T-cell (primary cell): ENCODE measurements at regions not wholly inside any gene's neighbourhood (a gene's known extent, or its start where the extent isn't known, plus 50 kb on each side); places are given as distances from the start of the nearest gene placed in this dataset.

Experiments used
- ATAC-seq, 4 experiments: fragments of 200-7000 bp in 3 of 4; fragments of 150-1000 bp in 1 of 4; cut with Tn5 transposase; replicated peaks in 1 of 4; 1 replicate in 3 of 4; 2 replicates in 1 of 4; pipeline ENCODE4 v1.10.0; 2021; ENCODE audit warnings: moderate library complexity in 3 of 4, mild to moderate bottlenecking in 2 of 4, moderate number of reproducible peaks in 1 of 4
- CTCF ChIA-PET, 2 donors: fragments of 300-600 bp; sonication (Branson Sonifier 250); formaldehyde crosslinking; loops; one replicate each; lab custom pipeline; 2022; ENCODE audit warnings: antibody characterized with exemption in 2 of 2; lab: Charles Lee
- POLR2A ChIA-PET, 2 donors: fragments of 300-600 bp; sonication (Branson Sonifier 250); formaldehyde crosslinking; loops; one replicate each; lab custom pipeline; 2022; ENCODE audit warnings: antibody characterized with exemption in 2 of 2; lab: Charles Lee
- DNase-seq, 35 experiments: peaks; one replicate each; pipeline versions ENCODE4 v3.0.0 to v3.0.0-alpha.2; 2013 to 2023
- H3K27ac ChIP-seq: one replicate; pipeline ENCODE4 v1.5.1; 2013; ENCODE audit warnings: low read length
- H3K27me3 ChIP-seq, 2 experiments: replicated peaks in 1 of 2; 1 replicate in 1 of 2; 2 replicates in 1 of 2; pipeline versions ENCODE4 v1.6.1 to v1.7.0; 2013; ENCODE audit warnings: low read length in 1 of 2, mixed read lengths in 1 of 2; ENCODE audit not compliant: control insufficient read depth in 2 of 2, insufficient read depth in 2 of 2; ENCODE audit errors: extremely low read depth in 1 of 2
- H3K36me3 ChIP-seq, 2 donors: 1 replicate in 1 of 2; 2 replicates in 1 of 2; pipeline versions ENCODE4 v1.6.1 to v1.7.0; 2013; ENCODE audit warnings: low read length in 1 of 2; ENCODE audit not compliant: control insufficient read depth in 2 of 2, insufficient read depth in 1 of 2; ENCODE audit errors: extremely low read depth in 1 of 2
- H3K4me1 ChIP-seq, 2 experiments: 1 replicate in 1 of 2; 2 replicates in 1 of 2; pipeline versions ENCODE4 v1.6.1 to v1.7.0; 2013; ENCODE audit warnings: low read length in 2 of 2, mixed read lengths in 1 of 2; ENCODE audit not compliant: insufficient read depth in 2 of 2, control insufficient read depth in 1 of 2; ENCODE audit errors: extremely low read depth in 1 of 2
- H3K4me3 ChIP-seq, 2 donors: 1 replicate in 1 of 2; 2 replicates in 1 of 2; pipeline versions ENCODE4 v1.5.1 to v1.7.0; 2013; ENCODE audit warnings: mild to moderate bottlenecking in 2 of 2, low read length in 1 of 2, moderate library complexity in 1 of 2; ENCODE audit not compliant: control insufficient read depth in 1 of 2; ENCODE audit errors: extremely low read depth in 1 of 2
- H3K9me3 ChIP-seq: 2 replicates; pipeline ENCODE4 v1.7.0; 2013
- H3K27ac Mint-ChIP-seq, 2 donors: one replicate each; pipeline ENCODE4 v1.8.0; 2020 to 2021; ENCODE audit warnings: mild to moderate bottlenecking in 2 of 2, mixed read lengths in 2 of 2
- H3K27me3 Mint-ChIP-seq, 2 donors: one replicate each; pipeline ENCODE4 v1.8.0; 2021 to 2022; ENCODE audit warnings: mixed read lengths in 2 of 2
- H3K36me3 Mint-ChIP-seq: one replicate; pipeline ENCODE4 v1.8.0; 2021; ENCODE audit warnings: mixed read lengths
- H3K4me1 Mint-ChIP-seq, 3 donors: one replicate each; pipeline ENCODE4 v1.8.0; 2020 to 2022; ENCODE audit warnings: mixed read lengths in 3 of 3, mild to moderate bottlenecking in 1 of 3
- H3K4me3 Mint-ChIP-seq, 3 donors: one replicate each; pipeline ENCODE4 v1.8.0; 2020 to 2022; ENCODE audit warnings: mild to moderate bottlenecking in 3 of 3, mixed read lengths in 3 of 3, moderate library complexity in 3 of 3
- H3K9me3 Mint-ChIP-seq, 3 donors: one replicate each; pipeline ENCODE4 v1.8.0; 2020 to 2022; ENCODE audit warnings: mixed read lengths in 3 of 3
- WGBS: methylation state at CpG from one replicate; pipeline ENCODE4 v1.1.5; 2013; ENCODE audit warnings: missing lambda C conversion rate; ENCODE audit not compliant: insufficient coverage; 5-methylcytosine and 5-hydroxymethylcytosine counted together

DNA sequence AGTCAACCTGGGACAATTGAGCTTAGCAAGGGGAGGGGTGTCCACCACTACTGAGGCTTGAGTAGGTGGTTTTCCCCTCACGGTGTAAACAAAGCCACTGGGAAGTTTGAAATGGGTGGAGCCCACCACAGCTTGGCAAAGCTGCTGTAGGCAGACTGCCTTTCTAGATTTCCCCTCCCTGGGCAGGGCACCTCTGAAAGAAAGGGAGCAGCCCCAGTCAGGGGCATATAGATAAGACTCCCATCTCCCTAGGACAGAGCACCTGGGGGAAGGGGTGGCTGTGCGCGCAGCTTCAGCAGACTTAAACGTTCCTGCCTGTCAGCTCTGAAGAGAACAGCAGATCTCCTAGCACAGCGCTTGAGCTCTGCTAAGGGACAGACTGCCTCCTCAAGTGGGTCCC lies 758.4 kb downstream of the LTN1 start:
- no peaks in the 10 kb centered on the region for H3K36me3 Mint-ChIP-seq
- Histone ChIP-seq H3K4me3 (no peak overlapping the region), H3K27ac (no peak overlapping the region), H3K27me3 (no peaks in the 10 kb centered on the region), H3K4me1 (no peaks in the 10 kb centered on the region), H3K36me3 (no peaks in the 10 kb centered on the region), H3K9me3 (no peaks in the 10 kb centered on the region)
- ChIA-PET CTCF (no interaction called here), POLR2A (no interaction called here)
- H3K27ac Mint-ChIP-seq: no peak overlapping the region
- ATAC-seq: no peak
- H3K27me3 Mint-ChIP-seq: peaks cover 0 to 4% of the 10 kb centered on the region in 2 donors
- H3K4me1 Mint-ChIP-seq: no peaks in the 10 kb centered on the region
- no peak for DNase-seq
- no peaks in the 10 kb centered on the region for H3K9me3 Mint-ChIP-seq
- no peak overlapping the region for H3K4me3 Mint-ChIP-seq
- 84% methylated on average over 5 of the region's 5 CpGs for WGBS

DNA sequence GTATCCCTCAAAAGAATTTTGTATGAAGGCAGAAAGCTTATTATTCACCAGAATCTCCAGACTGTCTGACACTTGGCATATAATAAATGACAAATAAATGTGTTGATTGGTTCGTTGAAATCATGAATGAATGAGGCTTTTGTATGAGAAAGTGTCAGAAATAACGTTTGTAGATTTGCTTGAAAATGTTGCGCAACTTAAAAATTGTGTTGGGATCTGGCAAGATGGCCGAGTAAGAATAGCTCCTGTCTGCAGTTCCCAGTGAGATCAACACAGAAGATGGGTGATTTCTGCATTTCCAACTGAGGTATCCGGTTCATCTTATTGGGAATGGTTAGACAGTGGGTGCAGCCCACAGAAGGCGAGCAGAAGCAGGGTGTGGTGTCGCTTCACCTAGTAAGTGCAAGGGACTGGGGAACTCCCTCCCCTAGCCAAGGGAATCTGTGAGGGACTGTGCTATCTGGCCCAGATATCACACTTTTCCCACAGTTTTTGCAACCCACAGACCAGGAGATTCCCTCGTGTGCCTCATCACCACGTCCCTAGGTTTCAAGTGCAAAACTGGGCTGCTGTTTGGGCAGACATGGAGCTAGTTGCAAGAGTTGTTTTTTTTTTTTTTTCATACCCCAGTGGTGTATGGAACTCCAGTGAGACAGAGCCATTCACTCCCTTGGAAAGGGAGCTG lies 759.0 kb downstream of the LTN1 start:
- ChIA-PET CTCF (no interaction called here), POLR2A (no interaction called here)
- Histone ChIP-seq H3K4me1 (no peaks in the 10 kb centered on the region), H3K9me3 (no peaks in the 10 kb centered on the region), H3K4me3 (no peak overlapping the region), H3K36me3 (no peaks in the 10 kb centered on the region), H3K27me3 (no peaks in the 10 kb centered on the region), H3K27ac (no peak overlapping the region)
- no peak for ATAC-seq
- no peak for DNase-seq
- H3K4me3 Mint-ChIP-seq: no peak overlapping the region
- 75% methylated on average over 4 of the region's 9 CpGs for WGBS
- no peaks in the 10 kb centered on the region for H3K9me3 Mint-ChIP-seq
- no peaks in the 10 kb centered on the region for H3K4me1 Mint-ChIP-seq
- no peaks in the 10 kb centered on the region for H3K36me3 Mint-ChIP-seq
- H3K27me3 Mint-ChIP-seq: peaks cover 0 to 4% of the 10 kb centered on the region in 2 donors
- no peak overlapping the region for H3K27ac Mint-ChIP-seq

DNA sequence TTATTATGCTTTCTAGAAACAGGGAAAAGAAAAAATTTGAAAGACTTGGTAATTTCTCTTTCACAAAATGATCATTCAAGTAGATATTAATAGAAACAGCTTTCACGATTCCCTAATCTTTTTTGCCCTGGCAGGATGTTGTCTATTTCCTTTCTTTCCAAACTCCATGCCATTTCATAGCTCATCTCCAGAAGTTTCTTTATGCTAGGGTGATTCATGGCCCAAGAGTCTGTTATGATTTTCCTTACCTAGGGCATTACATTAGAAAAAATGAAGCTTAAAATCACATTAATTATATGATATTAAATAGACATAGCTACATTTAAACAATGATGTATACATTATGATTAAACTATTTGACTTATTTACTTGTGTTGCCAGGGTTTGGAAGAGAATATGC lies 762.1 kb downstream of the LTN1 start:
- Mint-ChIP-seq H3K9me3 (no peaks in the 10 kb centered on the region), H3K4me3 (no peak overlapping the region), H3K27me3 (peaks cover 0 to 4% of the 10 kb centered on the region in 2 donors), H3K36me3 (no peaks in the 10 kb centered on the region), H3K27ac (no peak overlapping the region), H3K4me1 (no peaks in the 10 kb centered on the region)
- no CpG with 5 or more reads among the region's 1 CpG for WGBS
- no peak for ATAC-seq
- no peak overlapping the region for H3K4me3 ChIP-seq
- no peaks in the 10 kb centered on the region for H3K9me3 ChIP-seq
- no peak for DNase-seq
- ChIA-PET POLR2A (no interaction called here), CTCF (no interaction called here)
- H3K36me3 ChIP-seq: no peaks in the 10 kb centered on the region
- no peaks in the 10 kb centered on the region for H3K27me3 ChIP-seq
- H3K27ac ChIP-seq: no peak overlapping the region
- H3K4me1 ChIP-seq: no peaks in the 10 kb centered on the region

GRCh38 chr21:28229814-28230213 lies 762.9 kb downstream of the LTN1 start:
- CTCF ChIA-PET: no interaction called here
- POLR2A ChIA-PET: interaction anchor here in 1 of 2 donors (0.7 kb wide), 1 partner anchor 115 kb away, joined by 3 read pairs; no protein-coding TSS in a partner anchor
- H3K4me3 Mint-ChIP-seq: no peak overlapping the region
- H3K4me1 ChIP-seq: no peaks in the 10 kb centered on the region
- no peak overlapping the region for H3K4me3 ChIP-seq
- no peaks in the 10 kb centered on the region for H3K36me3 ChIP-seq
- no peak for ATAC-seq
- no peak overlapping the region for H3K27ac ChIP-seq
- no peak for DNase-seq
- H3K4me1 Mint-ChIP-seq: no peaks in the 10 kb centered on the region
- no CpG with 5 or more reads among the region's 4 CpGs for WGBS
- H3K27ac Mint-ChIP-seq: no peak overlapping the region
- H3K36me3 Mint-ChIP-seq: no peaks in the 10 kb centered on the region
- H3K9me3 Mint-ChIP-seq: no peaks in the 10 kb centered on the region
- H3K27me3 Mint-ChIP-seq: peaks cover 0 to 4% of the 10 kb centered on the region in 2 donors
- H3K27me3 ChIP-seq: no peaks in the 10 kb centered on the region
- no peaks in the 10 kb centered on the region for H3K9me3 ChIP-seq

- Mint-ChIP-seq H3K9me3 (no peaks in the 10 kb centered on the region), H3K4me1 (no peaks in the 10 kb centered on the region), H3K27ac (no peak overlapping the region), H3K4me3 (no peak overlapping the region), H3K36me3 (no peaks in the 10 kb centered on the region), H3K27me3 (peaks cover 0 to 4% of the 10 kb centered on the region in 2 donors)
- no peaks in the 10 kb centered on the region for H3K9me3 ChIP-seq
- no peak overlapping the region for H3K4me3 ChIP-seq
- H3K27me3 ChIP-seq: no peaks in the 10 kb centered on the region
- DNase-seq (no peak), ATAC-seq (no peak)
- ChIA-PET CTCF (no interaction called here), POLR2A (no interaction called here)
- no peak overlapping the region for H3K27ac ChIP-seq
- H3K36me3 ChIP-seq: no peaks in the 10 kb centered on the region
- H3K4me1 ChIP-seq: no peaks in the 10 kb centered on the region
- WGBS: no CpG with 5 or more reads among the region's 2 CpGs
Observed at GRCh38 chr21:28228636-28228995, 764.1 kb downstream of the LTN1 start.

DNA sequence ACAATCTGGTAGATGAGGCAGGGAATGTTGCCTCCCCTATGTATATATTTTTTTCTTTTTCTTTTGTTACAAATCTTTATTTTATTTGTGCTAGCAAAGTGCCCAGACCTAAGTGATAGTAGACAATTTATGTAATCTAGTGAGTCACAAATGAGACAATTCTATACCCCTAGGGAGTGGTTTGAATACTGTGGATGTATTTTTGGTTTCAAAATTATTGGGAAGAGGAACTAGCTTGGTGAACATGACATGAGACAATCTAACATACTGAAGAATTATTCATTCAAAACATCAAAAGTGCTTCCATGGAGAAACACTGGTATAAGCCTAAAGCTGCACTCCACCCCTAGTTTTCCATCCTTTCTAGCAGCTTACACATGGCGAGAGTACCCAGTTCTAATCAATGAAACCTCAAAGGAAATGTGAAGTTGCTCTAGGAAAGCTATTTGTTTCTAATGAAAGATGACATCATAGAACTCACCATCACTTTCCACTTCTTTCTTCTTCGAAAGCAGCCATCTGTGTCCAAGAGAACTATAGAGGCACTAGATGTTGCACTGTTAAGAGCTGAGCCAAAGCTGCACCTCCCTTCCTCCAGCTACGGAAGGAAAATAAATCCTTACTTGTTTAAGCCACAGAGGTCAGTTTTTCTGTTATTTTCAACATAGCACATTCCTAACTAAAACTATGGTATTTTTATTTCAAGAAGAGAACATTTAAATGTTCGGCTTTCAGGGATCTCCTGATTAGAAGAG lies 764.6 kb downstream of the LTN1 start:
- DNase-seq: no peak
- ChIA-PET POLR2A (no interaction called here), CTCF (no interaction called here)
- Mint-ChIP-seq H3K27ac (no peak overlapping the region), H3K4me1 (no peaks in the 10 kb centered on the region), H3K27me3 (peaks cover 0 to 4% of the 10 kb centered on the region in 2 donors), H3K4me3 (no peak overlapping the region), H3K9me3 (no peaks in the 10 kb centered on the region), H3K36me3 (no peaks in the 10 kb centered on the region)
- Histone ChIP-seq H3K36me3 (no peaks in the 10 kb centered on the region), H3K9me3 (no peaks in the 10 kb centered on the region), H3K27me3 (no peaks in the 10 kb centered on the region), H3K4me3 (no peak overlapping the region), H3K4me1 (no peaks in the 10 kb centered on the region), H3K27ac (no peak overlapping the region)
- 100% methylated on average over 1 of the region's 4 CpGs for whole genome bisulfite sequencing
- no peak for ATAC-seq
